Endothelial cell of umbilical vein (primary cell): ENCODE measurements at regions not wholly inside any gene's neighbourhood (a gene's known extent, or its start where the extent isn't known, plus 50 kb on each side); places are given as distances from the start of the nearest gene placed in this dataset.

Experiments used
- BruUV-seq: library from RNA; stranded (reverse); fragments of 400-500 nt; replicated peaks from 2 replicates; lab custom pipeline; 2021; lab: Mats Ljungman, UMichigan
- CTCF ChIA-PET: fragments of 300-600, 350-600 bp; sonication (Branson Sonifier 250); formaldehyde crosslinking; loops from one replicate; lab custom pipeline; 2021; ENCODE audit warnings: antibody characterized with exemption, inconsistent platforms; lab: Charles Lee
- POLR2A ChIA-PET: fragments of 300-600, 350-600 bp; sonication (Branson Sonifier 250); formaldehyde crosslinking; loops from one replicate; lab custom pipeline; 2021; ENCODE audit warnings: antibody characterized with exemption, inconsistent platforms; lab: Charles Lee
- DNase-seq: peaks from one replicate; pipeline ENCODE4 v3.0.0-alpha.2; 2011; ENCODE audit warnings: low read depth, low spot score
- FAIRE-seq: peaks from 2 replicates; lab custom pipeline; 2011; peaks lifted over from hg19 to GRCh38; lab: Jason Lieb, UNC
- H2AFZ ChIP-seq: 2 replicates; pipeline ENCODE4 v1.6.0; 2012; ENCODE audit warnings: low read depth, low read length, control low read depth, inconsistent platforms
- H3K27ac ChIP-seq: 2 replicates; pipeline ENCODE4 v1.5.1; 2011; ENCODE audit warnings: low read depth, mild to moderate bottlenecking, control low read depth, low read length, moderate library complexity; ENCODE audit not compliant: insufficient read depth
- H3K27me3 ChIP-seq, 2 experiments: 2 replicates each; pipeline versions ENCODE4 v1.6.0 to v1.6.1; 2011; ENCODE audit warnings: low read length in 2 of 2, mixed read lengths in 1 of 2; ENCODE audit not compliant: control insufficient read depth in 2 of 2, insufficient read depth in 2 of 2
- H3K36me3 ChIP-seq, 2 experiments: 2 replicates in 1 of 2; 3 replicates in 1 of 2; pipeline ENCODE4 v1.5.1; 2011; ENCODE audit warnings: low read length in 2 of 2, mild to moderate bottlenecking in 1 of 2, moderate library complexity in 1 of 2; ENCODE audit not compliant: control insufficient read depth in 2 of 2, insufficient read depth in 2 of 2; ENCODE audit errors: extremely low read depth in 1 of 2
- H3K4me1 ChIP-seq: 3 replicates; pipeline ENCODE4 v1.5.1; 2011; ENCODE audit warnings: mild to moderate bottlenecking, low read length; ENCODE audit not compliant: control insufficient read depth, insufficient read depth; ENCODE audit errors: extremely low read depth
- H3K4me2 ChIP-seq: 2 replicates; pipeline ENCODE4 v1.6.1; 2011; ENCODE audit warnings: low read length, control low read depth, mixed read lengths; ENCODE audit not compliant: insufficient read depth
- H3K4me3 ChIP-seq, 3 experiments: fragments of 200-600 bp in 1 of 3; sonication (generic), shearing (Covaris generic) in 1 of 3; replicated peaks in 1 of 3; 2 replicates each; pipeline ENCODE4 v1.5.1; 2011 to 2016; ENCODE audit warnings: control low read depth in 3 of 3, low read length in 3 of 3, mild to moderate bottlenecking in 2 of 3, inconsistent platforms in 1 of 3, low read depth in 1 of 3, moderate library complexity in 1 of 3; ENCODE audit not compliant: insufficient read depth in 1 of 3
- H3K79me2 ChIP-seq: 2 replicates; pipeline ENCODE4 v1.6.0; 2012; ENCODE audit warnings: low read length, inconsistent platforms; ENCODE audit not compliant: control insufficient read depth, insufficient read depth
- H3K9ac ChIP-seq: replicated peaks from 2 replicates; pipeline ENCODE3; 2011; ENCODE audit warnings: low read length, control low read depth; ENCODE audit not compliant: insufficient read depth; ENCODE audit errors: extremely low read depth
- H3K9me1 ChIP-seq: replicated peaks from 3 replicates; pipeline ENCODE4 v1.6.0; 2011; ENCODE audit warnings: mild to moderate bottlenecking, low read length; ENCODE audit not compliant: control insufficient read depth, insufficient read depth; ENCODE audit errors: extremely low read depth
- H3K9me3 ChIP-seq: replicated peaks from 2 replicates; pipeline ENCODE4 v1.5.1; 2012; ENCODE audit warnings: low read length, inconsistent platforms; ENCODE audit not compliant: control insufficient read depth, insufficient read depth
- H4K20me1 ChIP-seq: replicated peaks from 2 replicates; pipeline ENCODE3; 2011; ENCODE audit warnings: mild to moderate bottlenecking, low read length; ENCODE audit not compliant: control insufficient read depth, insufficient read depth; ENCODE audit errors: extremely low read depth
- EZH2 ChIP-seq: IDR thresholded peaks from 2 replicates; pipeline ENCODE4 v1.6.1; 2012; ENCODE audit warnings: borderline replicate concordance, low read depth, mild to moderate bottlenecking, moderate library complexity, low read length, inconsistent platforms; ENCODE audit not compliant: severe bottlenecking
- FOS ChIP-seq: IDR thresholded peaks from 2 replicates; pipeline ENCODE4 v1.6.1; 2011; ENCODE audit warnings: mild to moderate bottlenecking, low read length, moderate library complexity, borderline replicate concordance; ENCODE audit not compliant: insufficient read depth
- GATA2 ChIP-seq: IDR thresholded peaks from 2 replicates; pipeline ENCODE4 v1.7.0; 2011; ENCODE audit warnings: low read depth, mild to moderate bottlenecking, moderate library complexity, mixed read lengths, low read length; ENCODE audit not compliant: insufficient read length, insufficient read depth
- JUN ChIP-seq: IDR thresholded peaks from 2 replicates; pipeline ENCODE4 v1.6.1; 2011; ENCODE audit warnings: borderline replicate concordance, low read depth; ENCODE audit not compliant: insufficient read length, insufficient read depth
- MYC ChIP-seq: IDR thresholded peaks from one replicate; pipeline ENCODE4 v1.6.1; 2011; ENCODE audit warnings: mild to moderate bottlenecking, low read depth, low read length
- POLR2A ChIP-seq: IDR thresholded peaks from 2 replicates; pipeline ENCODE4 v1.6.1; 2012; ENCODE audit warnings: low read depth, mild to moderate bottlenecking, control low read depth, low read length
- POLR2AphosphoS5 ChIP-seq: IDR thresholded peaks from 2 replicates; pipeline ENCODE4 v1.6.1; 2012; ENCODE audit warnings: low read depth, mild to moderate bottlenecking, control low read depth, low read length, moderate library complexity; ENCODE audit not compliant: insufficient read depth
- dilution Hi-C: fragments of 300-500 bp; cut with MboI; formaldehyde crosslinking; loops from one replicate; pipeline ENCODE4 v1.15.0; 2019; ENCODE audit warnings: low sequenced_read_pairs; ENCODE audit not compliant: extremely low pct_ligation_motif_present
- intact Hi-C: fragments of 100-400 bp; cut with micrococcal nuclease; formaldehyde crosslinking; loops from one replicate; pipeline ENCODE4 v1.10.0; 2022
- TF ChIP-seq, protein P1 (sequence below), 2 donors: IDR thresholded peaks; 1 replicate in 1 of 2; 2 replicates in 1 of 2; pipeline ENCODE4 v1.5.1; 2011; ENCODE audit warnings: low read length in 2 of 2, mild to moderate bottlenecking in 2 of 2, moderate library complexity in 2 of 2, control low read depth in 1 of 2, inconsistent platforms in 1 of 2, low read depth in 1 of 2; ENCODE audit not compliant: insufficient read depth in 1 of 2; ENCODE audit errors: extremely low read depth in 1 of 2
- TF ChIP-seq, protein P2 (sequence below): IDR thresholded peaks from 2 replicates; pipeline ENCODE4 v1.6.1; 2011; ENCODE audit not compliant: insufficient read depth, insufficient read length

DNA sequence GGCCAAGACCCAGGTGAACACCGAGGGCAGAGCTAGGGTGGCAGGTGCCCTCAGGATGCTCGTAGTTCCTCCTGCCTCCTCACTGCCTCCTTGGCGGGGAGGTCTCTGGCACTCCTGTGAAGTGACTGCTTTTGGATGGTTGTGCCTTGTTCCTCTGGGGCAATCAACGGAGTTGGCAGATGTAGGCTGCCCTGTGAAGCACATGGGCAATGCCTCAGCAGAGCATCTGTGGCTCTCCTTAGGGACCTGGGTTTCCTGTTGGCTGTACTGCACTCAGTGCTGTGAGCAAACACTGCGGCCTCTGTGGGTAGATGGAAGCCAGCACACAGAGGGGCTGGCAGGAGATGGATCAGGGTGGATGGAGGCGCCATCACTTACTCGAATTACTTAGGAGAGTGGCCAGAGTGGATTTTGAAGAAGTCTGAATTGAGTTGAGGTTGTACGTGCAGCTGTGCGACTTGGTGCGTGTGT lies 71.4 kb upstream of the COL5A1 start:
- BruUV-seq: no TSS peak
- POLR2A ChIA-PET: no interaction called here
- no peaks in the 10 kb centered on the region for H3K27me3 ChIP-seq
- no peaks in the 10 kb centered on the region for H3K9me3 ChIP-seq
- dilution Hi-C loops (no loop called here), intact Hi-C loops (no loop called here)
- H3K4me3 ChIP-seq: no peak overlapping the region
- no peak for TF ChIP-seq FOS
- TF ChIP-seq POLR2AphosphoS5: no peak
- TF ChIP-seq JUN: no peak
- TF ChIP-seq, protein P1, sequence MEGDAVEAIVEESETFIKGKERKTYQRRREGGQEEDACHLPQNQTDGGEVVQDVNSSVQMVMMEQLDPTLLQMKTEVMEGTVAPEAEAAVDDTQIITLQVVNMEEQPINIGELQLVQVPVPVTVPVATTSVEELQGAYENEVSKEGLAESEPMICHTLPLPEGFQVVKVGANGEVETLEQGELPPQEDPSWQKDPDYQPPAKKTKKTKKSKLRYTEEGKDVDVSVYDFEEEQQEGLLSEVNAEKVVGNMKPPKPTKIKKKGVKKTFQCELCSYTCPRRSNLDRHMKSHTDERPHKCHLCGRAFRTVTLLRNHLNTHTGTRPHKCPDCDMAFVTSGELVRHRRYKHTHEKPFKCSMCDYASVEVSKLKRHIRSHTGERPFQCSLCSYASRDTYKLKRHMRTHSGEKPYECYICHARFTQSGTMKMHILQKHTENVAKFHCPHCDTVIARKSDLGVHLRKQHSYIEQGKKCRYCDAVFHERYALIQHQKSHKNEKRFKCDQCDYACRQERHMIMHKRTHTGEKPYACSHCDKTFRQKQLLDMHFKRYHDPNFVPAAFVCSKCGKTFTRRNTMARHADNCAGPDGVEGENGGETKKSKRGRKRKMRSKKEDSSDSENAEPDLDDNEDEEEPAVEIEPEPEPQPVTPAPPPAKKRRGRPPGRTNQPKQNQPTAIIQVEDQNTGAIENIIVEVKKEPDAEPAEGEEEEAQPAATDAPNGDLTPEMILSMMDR (IDR thresholded peaks at IDR 0.05; ENCODE audit: extremely low read depth in 1 of 2, insufficient read depth in 1 of 2, low read depth in 1 of 2, low read length in 2 of 2): no peak
- TF ChIP-seq GATA2: no peak
- TF ChIP-seq, protein P2, sequence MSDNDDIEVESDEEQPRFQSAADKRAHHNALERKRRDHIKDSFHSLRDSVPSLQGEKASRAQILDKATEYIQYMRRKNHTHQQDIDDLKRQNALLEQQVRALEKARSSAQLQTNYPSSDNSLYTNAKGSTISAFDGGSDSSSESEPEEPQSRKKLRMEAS: no peak
- TF ChIP-seq POLR2A: no peak
- no peak for TF ChIP-seq EZH2
- TF ChIP-seq MYC: no peak
- H2AFZ ChIP-seq: no peak overlapping the region
- no peaks in the 10 kb centered on the region for H3K9me1 ChIP-seq
- CTCF ChIA-PET: interaction anchor here (0.8 to 1.6 kb wide), 3 partner anchors 12 to 120 kb away, joined by 3 read pairs; no protein-coding TSS in a partner anchor
- H4K20me1 ChIP-seq: no peaks in the 10 kb centered on the region
- H3K36me3 ChIP-seq: no peaks in the 10 kb centered on the region
- no peaks in the 10 kb centered on the region for H3K79me2 ChIP-seq
- H3K9ac ChIP-seq: no peak overlapping the region
- FAIRE-seq (no peak), DNase-seq (no peak)
- H3K27ac ChIP-seq: no peak overlapping the region
- no peak overlapping the region for H3K4me2 ChIP-seq
- no peaks in the 10 kb centered on the region for H3K4me1 ChIP-seq
